DMS53 (cell line): ENCODE measurements at regions not wholly inside any gene's neighbourhood (a gene's known extent, or its start where the extent isn't known, plus 50 kb on each side); places are given as distances from the start of the nearest gene placed in this dataset.
"Not testable (repeated sequence)": the region's sequence is repeated elsewhere in the genome, so short reads cannot be mapped to it uniquely, and the experiment has no call there.

Experiments
- DNase-seq: peaks from one replicate; lab custom pipeline; 2025; lab: John Stamatoyannopoulos, UW

GRCh38 chr1:189206617-189207016 is 1271.0 kb downstream of the BRINP3 start:
- DNase-seq = no peak

GRCh38 chr1:189211742-189212141 is 1265.9 kb downstream of the BRINP3 start:
- no peak for DNase-seq

DNA sequence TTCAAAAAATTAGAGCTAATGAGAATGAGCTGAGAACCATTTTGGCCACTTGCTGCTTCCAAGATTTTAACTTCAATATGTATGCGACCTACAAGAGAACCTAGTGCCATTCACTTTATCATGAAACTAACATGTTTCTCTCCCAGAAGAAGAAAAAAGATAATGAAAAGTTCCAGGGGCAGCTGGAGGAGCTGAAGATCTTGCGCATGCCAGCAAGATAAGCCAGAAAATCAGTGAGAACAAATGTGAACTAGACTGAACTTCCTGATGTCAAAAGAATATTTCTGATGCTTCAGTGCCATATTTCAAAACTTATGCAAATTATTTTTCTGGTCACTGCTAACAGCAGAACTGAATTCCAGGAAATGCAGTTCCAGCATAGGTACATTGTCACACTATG is 1265.1 kb downstream of the BRINP3 start:
- DNase-seq = no peak

DNA sequence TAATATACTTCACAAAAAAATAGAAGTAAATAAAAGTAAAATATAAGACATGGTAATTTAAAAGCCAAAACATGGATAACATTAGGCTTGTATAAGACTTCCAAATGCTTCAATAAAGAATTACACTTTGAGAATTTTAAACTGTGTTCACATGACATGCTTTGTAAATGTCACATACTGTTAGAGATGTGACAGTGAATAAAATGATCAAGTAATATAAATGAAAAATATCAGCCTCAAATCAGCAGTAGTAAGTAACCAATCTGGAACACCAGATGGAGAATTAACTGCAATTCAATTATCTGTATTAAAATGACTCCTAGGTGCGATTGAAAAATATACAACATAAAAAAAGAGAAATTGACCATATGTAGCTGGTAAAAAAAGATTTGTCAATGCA is 1260.8 kb downstream of the BRINP3 start:
- DNase-seq = no peak

DNA sequence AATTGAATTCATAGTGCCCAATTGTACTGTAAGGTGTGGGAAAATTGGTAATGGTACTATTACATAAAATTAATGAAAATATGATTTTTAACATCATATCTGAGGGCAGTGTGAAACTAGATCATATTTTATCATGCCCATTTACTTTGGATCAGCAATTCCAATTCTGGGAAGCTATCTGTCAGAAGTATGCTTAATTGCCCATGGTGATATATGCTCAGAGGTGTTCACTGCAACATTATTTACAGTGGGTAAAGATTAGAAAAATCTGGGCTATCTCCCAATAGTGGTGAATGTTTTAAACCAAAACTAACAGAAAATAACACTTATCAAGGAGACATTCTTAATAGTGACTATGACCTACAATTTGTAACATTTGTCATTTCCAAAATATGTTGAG is 1260.0 kb downstream of the BRINP3 start:
- DNase-seq = no peak

DNA sequence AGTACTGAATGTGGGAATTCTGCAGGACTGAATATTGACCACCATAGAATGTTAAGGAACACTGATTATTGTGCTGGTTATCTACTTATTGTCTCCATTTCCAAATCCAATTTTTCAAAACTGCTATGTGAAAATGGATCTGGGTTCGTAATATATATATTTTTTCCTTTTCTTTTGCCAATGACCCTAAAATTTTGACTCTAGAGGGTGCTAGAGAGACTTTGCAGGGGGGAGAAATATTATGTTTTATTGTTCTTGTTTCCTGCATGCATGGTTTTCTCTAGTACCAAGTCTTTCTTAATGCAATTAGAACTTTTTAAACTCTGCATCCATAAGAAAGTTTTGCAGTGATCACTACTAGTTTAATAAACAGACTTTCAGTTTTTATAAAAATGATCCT is 1256.9 kb downstream of the BRINP3 start:
- DNase-seq = peak; percentile 49

DNA sequence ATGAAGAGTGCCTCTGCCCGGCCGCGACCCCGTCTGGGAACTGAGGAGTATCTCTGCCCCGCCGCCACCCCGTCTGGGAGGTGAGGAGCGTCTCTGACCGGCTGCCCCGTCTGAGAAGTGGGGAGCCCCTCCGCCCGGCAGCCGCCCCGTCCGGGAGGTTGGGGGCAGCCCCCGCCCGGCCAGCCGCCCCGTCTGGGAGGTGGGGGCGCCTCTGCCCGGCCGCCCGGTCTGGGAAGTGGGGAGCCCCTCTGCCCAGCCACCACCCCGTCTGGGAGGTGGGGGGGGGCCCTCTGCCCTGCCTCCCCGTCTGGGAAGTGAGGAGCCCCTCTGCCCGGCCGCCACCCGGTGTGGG is 1251.9 kb downstream of the BRINP3 start:
- not testable (repeated sequence) for DNase-seq

- DNase-seq = no peak
These were observed 1250.9 kb downstream of the BRINP3 start for GRCh38 chr1:189226779-189227178.

GRCh38 chr1:189237008-189237407 is 1240.7 kb downstream of the BRINP3 start:
- peak; percentile 83 for DNase-seq

- DNase-seq = no peak
These were observed 1223.9 kb downstream of the BRINP3 start for GRCh38 chr1:189253601-189254350.

- DNase-seq = not testable (repeated sequence)
These were observed 1216.5 kb downstream of the BRINP3 start for GRCh38 chr1:189261128-189261527.

- peak; percentile 72 for DNase-seq
These were observed 1208.7 kb downstream of the BRINP3 start for GRCh38 chr1:189269011-189269410.

DNA sequence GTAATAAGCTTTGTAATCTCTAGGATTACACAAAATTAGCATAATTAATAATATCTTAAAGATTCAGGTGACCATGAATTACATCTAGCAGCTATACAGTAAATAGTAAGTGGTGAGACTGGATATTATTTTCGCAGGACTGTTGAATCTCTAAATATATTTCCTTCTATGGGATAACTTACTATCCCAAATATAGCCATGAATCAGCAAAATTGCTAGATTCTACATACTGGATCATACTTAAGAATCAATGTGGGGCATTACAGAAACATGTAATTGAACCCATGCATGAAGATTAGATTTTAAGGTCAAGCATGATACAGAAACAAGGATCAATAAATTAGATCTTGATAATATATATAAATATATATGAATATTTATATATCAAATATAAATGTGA is 1203.4 kb downstream of the BRINP3 start:
- DNase-seq = no peak

DNA sequence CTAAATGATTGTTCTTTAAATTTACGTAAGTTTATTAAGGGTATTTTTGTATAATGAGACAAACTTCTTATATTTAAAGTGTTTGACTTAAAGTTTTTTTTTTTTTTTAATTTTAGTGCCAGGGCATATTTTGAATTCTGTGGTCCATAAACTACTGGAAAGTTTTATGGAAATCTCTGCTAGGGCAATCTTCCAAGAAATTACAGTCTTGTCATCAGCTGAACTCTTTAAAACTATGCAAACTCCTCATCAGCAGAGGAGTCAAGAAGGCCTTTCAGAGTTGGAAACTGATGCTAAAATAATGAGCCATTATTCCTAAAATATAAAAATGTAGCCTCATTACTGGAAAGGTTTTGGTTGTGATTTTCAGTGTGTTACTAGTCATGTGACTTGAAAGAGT is 1201.9 kb downstream of the BRINP3 start:
- no peak for DNase-seq

DNA sequence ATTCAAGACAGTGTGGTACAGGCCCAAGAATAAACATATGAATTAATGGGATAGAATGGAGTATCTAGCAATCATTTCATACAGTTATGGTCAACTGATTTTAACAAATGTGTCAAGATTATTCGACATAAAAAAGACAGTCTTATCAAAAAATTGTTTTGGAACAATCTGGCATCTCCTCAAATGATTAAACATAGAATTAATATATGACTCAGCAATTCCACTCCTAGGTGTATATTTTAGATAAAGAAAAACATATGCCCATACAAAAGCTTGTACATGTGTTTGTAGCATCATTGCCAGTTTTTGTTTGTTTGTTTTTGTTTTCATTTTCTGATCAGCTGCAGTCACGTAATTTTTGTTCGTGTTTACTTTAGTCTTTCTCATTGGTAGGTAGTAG is 1188.3 kb downstream of the BRINP3 start:
- DNase-seq = no peak

GRCh38 chr1:189301235-189301634 is 1176.4 kb downstream of the BRINP3 start:
- DNase-seq = no peak

- DNase-seq = no peak
These were observed 1172.4 kb downstream of the BRINP3 start for GRCh38 chr1:189305279-189305678.

DNA sequence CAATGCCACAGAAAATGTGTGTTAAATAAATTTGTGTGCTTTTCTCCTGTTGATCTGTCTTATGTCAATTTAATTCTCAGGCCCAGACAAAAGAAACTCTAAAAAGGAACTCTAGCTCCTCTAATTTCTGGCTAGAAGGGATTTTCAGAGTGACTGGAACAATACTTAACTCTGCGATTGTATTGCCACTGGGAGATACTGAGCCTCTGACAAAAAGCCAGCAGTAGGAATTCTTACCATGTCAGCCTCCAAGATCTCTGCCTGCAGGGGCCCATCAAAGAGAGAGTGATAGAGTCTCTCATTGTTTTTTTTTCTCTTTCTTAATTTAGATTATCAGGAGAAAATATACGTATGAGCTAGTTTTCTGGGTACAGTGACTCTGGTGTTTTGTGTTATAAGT is 1165.7 kb downstream of the BRINP3 start:
- DNase-seq = no peak

DNA sequence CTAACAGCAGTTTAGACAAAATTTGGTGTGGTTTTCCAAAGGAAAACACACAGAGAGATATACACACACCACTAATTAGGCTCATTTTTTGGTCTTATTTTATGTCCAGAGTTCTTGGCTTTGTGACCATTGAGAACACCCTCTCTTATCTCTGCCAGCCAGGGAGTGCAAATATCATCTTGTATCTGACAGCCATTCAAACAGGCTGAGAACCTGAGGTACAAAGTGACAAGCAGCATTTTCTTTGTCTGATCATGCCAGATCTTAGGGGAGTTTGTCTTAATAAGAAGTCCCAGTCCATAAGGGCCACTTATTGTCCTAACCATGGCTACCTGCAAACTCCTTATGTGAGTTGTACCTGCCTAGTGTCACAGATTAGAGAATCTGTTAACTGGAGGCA is 1165.2 kb downstream of the BRINP3 start:
- DNase-seq = no peak

GRCh38 chr1:189313488-189313887 is 1164.2 kb downstream of the BRINP3 start:
- no peak for DNase-seq

DNA sequence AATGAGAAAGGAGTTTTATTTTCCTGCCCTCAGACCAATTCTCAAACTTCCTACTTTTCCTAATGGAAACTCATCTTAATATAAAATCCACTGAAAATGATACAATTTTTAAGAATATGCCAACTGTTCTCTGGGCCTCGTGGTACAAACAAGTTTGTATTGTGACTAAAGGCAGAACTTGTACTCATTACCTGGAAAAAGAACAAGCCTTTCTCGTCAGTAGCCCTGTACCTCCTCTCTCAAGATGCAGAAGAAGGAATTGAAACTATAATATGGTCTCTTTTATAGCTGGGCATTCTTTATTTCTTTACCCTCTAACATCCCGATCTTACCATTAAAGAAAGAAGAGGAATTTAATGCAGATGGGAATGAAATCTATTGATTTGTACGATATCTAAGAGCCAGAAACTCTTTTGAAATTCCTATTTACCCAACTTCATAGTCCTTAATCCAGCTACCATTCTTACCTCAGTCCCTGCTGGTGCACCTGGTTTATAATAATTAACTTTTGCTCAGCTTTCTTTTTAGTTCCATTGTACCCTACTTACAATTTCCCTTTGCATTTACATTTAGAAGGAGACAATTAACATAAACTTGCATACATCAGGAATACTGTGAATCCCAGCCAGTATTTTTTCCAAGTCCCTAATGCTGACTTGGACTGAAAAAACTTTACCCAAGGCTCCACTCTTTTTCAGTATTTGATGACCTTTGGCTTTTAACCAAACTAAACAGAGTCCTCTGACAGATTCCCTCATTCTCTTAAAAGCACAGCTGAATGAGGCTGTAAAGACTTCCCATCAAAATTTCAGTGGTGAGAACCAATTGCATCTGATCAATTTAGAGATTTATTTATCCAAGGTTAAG is 1162.4 kb downstream of the BRINP3 start:
- no peak for DNase-seq

GRCh38 chr1:189323091-189323490 is 1154.6 kb downstream of the BRINP3 start:
- DNase-seq = no peak

DNA sequence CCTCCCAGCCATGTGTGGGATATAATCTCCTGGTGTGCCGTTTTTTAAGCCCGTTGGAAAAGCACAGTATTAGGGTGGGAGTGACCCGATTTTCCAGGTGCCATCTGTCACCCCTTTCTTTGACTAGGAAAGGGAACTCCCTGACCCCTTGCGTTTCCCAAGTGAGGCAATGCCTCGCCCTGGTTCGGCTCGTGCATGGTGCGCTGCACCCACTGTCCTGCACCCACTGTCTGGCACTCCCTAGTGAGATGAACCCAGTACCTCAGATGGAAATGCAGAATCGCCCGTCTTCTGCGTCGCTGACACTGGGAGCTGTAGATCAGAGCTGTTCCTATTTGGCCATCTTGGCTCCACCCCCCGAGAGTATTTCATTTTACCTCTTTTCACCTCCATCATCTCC is 1146.6 kb downstream of the BRINP3 start:
- DNase-seq = peak; percentile 38
